GM21360 (cell line): ENCODE measurements at regions not wholly inside any gene's neighbourhood (a gene's known extent, or its start where the extent isn't known, plus 50 kb on each side); places are given as distances from the start of the nearest gene placed in this dataset.

Experiments used
- ATAC-seq: cut with Tn5 transposase; IDR thresholded peaks from one replicate; pipeline ENCODE4 v1.9.1; 2021; ENCODE audit warnings: mild to moderate bottlenecking, moderate library complexity; ENCODE audit not compliant: unreplicated experiment

DNA sequence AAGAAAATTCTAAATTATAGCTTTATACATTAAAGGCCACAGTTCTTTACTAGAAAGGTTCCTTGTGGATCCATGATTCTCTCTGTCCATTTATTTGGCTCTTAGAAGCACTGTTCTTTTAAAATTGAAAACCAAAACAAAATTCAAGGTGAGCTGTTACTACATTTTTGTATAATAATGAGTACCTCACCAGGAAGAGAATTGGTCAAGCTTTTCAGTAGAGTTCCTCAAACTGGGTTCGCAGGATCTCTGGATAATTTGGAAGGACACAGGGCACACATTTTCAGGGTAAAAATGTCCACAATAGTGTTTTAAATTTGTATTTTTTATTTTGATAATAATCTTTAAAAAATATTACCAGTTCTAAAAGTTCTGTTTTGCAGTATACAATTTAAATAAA, 93.0 kb downstream of the PPP1R3A start:
- no peak for ATAC-seq

DNA sequence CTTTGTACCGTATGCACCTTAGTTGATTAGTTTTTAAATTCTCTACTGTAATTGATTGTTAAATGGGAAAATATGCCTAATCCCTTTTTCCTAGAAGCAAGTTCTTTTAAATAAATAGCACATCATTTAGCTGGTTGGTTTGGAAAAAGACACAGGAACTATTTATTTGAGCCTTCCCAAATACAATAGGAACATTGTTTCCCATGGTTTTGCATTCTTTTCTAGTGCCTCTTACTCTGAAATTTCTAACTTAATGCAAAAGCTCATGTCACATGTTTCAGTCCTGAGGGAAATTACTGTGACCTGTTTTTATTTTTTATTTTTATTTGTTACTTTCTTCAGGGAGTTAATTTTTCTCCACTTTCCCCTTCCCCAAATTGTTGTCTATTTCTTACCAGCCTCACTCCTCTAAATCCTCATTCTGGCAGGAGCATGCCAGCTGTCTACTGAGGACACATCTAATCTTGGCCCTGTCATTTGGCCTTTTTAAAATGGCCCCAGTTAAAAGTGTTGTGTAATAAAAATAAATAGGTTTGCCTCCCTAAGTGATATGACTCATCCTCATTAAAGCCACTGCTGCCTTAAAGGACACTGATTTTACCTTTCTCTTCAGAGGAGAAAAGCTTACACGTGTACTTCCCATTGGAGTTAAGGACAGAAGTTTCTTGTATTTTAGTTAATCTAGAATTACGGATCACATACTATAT, 94.5 kb downstream of the PPP1R3A start:
- no peak for ATAC-seq

DNA sequence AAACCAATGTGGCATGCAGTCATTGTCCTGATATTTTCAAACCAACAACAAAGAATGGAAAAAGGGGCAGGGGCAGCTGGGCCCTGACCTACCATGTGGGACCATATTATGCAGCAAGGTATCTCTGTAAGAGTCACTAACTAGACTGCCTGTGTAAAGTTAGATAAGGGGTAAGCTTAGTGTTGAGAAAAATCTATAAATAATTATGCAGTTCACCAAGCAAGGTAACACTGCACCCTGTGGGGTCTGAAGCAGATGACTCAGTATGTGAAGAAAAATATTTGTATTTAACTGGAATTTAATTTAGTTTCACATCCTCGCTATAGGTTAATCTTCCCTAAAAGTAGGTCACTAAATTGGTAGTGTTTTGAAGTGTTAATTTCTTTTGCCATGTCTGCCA, 99.3 kb downstream of the PPP1R3A start:
- ATAC-seq: no peak

DNA sequence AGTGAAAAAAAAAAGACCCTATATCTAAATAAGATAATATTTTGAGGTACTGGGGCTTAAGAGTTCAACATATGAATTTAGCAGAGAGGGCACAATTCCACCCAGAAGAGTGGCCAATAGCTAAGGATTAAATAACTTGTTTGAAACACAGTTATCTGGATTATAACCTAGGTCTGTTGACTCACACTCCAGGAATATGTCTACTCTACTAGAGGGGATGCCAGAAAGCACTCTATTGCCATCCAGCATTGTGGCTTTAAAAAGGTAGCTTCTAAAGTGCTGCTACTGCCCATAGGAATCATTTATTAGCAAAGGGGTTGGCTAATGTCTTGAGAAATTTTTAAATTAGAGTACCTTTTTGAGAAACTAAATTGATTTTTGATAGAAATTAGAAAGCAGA, 102.2 kb downstream of the PPP1R3A start:
- no peak for ATAC-seq

DNA sequence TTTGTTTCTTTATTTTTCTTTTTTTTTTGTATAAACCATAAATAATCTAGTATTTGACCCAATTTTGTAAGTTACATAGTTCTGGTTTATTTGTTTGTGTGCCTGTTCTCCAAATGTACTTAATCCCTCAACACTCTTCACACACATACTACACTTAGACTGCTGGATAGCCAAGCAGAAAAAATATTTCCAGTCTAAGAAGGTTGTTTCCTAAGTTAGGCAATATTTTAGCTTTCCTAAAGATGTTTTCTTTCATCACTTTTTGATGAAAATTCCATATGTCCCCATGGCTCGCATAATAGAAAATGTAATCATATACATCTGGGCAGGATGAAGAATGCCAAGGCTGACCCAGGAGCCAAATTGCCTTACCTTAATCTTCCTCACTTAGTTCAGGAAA, 105.3 kb downstream of the PPP1R3A start:
- ATAC-seq: no peak

DNA sequence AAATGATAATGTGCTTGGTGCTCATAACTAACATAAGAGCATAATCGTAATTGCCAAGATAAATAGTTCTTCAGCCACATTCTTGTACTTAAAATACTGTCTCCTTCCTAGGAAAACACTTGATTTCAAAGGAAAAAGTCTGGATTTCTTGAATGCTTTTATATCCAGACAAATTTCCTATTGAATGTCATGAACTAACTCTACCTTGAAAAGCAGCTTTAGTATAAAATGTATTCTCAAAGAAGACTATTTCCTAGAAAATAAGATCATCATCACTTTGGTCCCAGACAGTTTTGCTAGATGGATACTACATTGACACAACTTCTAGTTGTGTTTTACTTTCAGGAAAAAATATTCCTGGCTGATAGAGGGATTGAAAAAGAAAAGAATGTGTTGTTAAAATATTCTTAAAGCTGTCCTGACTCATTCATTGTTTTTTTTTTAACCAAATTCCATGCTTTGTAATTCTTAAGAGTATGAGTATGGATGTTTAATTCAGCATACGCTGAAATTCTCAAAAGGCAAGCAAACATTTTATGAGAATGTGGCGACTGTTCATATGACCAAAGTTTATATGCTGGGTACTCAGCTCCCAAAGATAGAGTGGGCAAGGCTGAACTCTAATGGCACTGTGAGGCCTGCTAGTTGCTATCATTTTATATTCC, 106.1 kb downstream of the PPP1R3A start:
- no peak for ATAC-seq

DNA sequence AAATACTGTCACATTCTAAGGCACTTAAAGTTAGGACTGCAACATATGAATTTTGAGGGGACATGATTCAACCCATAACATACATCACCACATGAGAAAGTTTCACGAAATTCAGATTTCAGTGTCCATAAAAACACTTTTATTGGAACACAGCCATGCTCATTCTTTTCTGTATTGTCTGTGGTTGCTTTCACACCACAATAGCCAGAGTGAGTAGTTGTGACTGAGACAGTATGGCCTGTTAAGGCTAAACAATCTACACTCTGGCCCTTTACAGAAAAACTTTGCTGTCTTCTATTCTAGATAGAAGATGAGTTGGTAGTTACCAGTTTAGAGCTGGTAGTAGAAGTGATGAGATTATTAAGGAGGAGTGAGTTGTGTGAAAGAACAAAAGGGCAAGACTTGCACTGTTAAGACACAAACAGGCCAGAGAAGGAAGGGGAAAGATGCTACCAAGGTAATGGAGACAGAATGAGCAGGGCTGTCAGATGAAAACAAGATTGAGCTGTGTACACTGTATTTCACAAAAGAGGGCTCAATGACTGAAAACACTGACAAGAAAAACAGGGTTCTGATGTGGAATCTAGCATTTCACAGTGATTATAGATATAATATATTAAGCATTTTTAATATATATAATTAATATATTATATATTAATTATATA, 108.6 kb downstream of the PPP1R3A start:
- ATAC-seq: no peak

DNA sequence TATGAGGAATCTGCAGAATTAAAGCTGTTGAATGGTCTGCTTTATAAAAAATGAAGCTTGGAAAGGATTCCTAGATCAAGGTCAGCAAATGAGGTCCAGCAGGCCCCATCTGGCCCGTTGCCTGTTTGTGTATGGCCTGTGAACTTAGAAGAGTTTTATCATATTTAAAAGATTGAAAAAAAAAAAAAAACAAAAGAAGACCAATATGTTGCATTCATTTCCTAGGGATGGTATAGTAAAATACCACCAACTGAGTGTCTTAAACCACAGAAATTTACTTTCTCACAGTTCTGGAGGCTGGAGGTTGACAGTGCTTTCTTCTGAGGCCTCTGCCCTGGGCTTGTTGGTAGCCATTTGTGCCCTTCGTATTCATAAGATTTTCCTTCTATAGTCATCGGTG, 109.2 kb downstream of the PPP1R3A start:
- ATAC-seq: no peak

DNA sequence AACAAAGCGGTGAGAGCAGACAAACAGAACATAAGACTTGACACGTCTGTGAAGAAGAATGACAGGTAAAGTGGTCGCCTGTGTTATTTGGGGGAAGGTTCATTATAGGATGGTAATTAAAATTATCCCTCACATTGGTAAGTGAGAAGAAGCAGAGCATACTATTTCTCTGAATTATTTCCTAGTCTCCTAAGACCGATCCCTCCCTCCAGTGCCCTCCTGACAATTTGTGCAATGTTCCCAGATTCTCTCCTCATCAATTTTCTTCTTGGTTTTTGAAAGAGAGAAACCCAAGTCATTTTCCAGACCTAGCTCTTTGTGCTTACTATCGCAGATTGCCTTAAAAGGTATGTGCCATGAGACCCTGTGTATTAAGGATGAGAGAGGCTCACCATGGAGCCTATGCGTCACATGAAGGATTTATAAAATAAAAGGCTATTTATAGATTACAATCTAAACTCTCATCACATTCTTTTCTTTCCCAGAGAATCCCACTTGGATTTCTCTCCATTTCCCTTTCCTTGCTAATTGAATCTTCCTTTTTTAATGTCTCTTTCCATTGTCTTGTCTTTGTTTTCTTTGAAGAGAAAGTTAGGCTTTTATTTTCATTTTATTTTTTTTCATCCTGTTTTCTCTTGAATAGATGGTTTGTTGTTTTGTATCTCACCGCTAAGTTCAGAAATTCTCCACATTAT, 112.0 kb downstream of the PPP1R3A start:
- no peak for ATAC-seq

DNA sequence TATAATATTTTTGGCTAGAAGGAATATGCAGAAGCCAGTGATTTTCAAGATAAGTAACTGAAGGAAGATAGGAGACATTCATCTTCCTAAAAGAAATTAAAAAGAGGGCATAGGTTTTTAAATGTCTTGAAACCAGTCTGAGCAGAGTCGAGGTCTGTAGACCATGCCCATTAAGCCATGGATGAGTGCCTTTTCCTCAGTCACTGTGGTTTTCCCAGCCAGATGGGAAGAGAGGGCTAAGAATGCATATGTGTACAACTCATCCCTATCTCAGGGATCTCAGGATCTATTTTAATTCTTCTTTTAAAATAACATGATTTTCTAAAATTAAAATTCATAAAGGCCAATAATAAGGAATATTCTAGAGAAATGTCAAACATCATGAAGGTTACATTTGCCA, 112.8 kb downstream of the PPP1R3A start:
- no peak for ATAC-seq

DNA sequence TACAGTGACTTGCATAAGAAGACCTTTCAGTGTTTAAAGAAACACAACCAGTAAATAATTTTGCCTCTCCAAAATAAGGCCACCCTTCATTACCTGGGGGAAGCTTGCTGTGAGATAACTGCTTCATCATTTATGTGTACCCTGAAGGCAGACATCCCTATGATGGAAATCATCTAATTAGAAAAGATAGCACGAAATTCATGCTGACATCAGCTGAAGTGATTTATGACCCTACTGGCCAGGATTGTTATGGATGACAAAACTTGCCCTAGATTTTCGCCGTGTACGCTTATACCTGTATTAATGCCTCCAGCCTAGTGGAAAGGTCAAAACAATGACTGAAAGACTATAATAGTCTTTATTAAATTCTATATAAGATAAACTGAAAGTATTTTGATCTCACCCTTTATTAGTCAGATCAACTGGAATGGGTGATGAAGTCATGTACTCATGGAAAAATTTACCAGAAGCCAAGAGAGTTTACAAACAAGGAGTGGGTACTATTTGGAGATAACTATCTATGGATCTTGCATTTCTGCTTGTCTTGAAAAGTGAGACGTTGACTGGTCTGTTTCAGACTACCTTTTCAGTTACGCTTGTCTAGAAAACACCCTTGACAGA, 114.2 kb downstream of the PPP1R3A start:
- ATAC-seq: no peak

DNA sequence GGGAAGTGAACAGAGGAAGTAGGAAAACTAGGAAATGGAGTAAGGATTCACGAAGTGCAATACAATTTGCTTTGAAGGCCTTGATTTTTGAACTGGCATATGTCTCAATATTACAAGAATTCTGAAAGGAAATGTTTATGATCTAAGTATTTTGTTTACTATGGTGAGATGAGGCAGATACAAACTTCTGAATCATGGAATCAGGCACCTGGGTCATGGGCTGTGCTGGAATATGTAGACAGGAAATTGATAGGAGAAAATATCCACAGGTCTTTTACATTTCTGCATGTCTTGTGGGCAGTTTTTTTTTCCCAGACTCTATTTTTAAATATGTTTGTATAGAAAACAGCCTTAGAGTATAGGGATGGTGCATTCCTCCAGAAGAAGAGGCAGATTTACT, 117.1 kb downstream of the PPP1R3A start:
- ATAC-seq: no peak

DNA sequence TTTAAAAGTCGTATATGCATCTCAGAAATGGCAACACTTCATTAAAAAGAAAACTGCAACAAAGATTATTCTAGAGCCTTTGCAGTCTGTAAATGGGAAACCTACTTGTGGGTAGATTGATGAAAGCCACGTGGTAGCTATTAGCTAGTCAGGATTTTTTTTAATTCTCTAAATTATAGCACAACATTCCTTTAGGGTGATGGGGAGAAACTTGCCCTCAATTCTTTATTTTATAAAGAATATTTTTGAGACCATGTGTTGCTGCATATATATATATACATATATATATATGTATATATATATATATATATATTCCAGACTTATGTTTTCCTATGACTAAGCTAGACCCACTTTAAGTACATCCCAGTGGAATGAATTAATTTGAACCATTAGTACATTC, 118.0 kb downstream of the PPP1R3A start:
- no peak for ATAC-seq

DNA sequence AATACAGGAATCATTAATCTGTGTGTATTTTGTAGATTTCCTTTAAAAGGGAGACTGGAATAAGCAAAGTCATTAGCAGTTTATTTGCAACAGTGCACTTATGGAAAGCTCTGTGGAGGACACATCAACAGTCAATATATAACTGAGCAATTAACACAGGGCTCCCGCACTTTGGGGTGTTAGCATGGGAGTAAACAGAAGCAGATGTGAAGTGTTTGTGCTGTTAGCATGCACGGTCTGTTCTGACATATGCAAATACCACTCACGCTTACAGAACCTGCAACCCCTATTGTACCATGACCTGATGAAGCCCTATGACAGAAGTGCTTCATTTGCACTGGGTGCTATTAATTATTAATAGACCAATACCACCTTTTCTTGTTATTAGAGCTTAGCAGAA, 118.9 kb downstream of the PPP1R3A start:
- no peak for ATAC-seq

DNA sequence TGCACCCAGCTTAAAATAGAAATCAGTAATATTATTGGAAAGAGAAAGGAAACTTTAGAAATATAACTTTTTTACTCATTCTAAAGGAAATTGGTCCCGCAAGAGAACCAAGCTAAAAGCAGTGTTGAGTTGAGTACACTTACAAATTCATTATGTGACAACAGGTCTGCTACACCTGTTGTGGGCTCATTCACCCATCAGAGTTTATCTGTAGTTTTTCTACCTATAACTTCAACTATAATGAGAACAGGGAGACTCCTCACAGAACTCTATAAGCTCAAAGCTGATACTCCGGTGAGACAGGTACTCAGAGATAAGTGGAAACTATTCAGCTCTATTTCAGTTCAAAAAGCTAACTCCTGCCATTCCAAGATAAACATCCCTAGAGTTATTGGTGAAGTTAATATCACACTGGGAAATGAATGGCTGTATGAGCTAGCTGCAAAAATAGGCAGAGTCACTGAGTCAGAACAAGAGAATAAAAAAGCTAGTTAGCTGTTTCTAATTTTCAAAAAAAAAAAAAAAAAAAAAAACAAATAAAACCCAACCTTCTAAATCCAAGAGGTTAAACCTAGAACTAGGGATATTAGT, 121.3 kb downstream of the PPP1R3A start:
- ATAC-seq: no peak

DNA sequence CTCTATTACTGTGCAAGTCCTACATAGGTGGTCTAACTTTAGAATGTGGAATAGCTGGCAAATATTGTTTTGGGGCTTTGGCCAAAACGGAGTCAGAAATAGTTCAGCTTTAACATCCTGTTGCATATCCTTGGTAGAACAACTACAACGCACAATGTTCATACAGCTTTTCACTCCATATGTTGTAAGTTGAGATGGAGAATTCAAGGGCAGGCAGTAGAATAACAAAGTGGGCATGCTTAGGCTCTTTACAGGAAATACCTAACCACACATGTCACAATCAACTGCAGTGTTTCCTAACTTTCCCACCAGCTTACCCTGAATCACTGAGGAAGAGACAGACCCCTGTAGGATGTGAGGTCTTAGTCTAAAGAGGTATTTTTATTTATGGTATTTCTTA, 122.3 kb downstream of the PPP1R3A start:
- no peak for ATAC-seq

DNA sequence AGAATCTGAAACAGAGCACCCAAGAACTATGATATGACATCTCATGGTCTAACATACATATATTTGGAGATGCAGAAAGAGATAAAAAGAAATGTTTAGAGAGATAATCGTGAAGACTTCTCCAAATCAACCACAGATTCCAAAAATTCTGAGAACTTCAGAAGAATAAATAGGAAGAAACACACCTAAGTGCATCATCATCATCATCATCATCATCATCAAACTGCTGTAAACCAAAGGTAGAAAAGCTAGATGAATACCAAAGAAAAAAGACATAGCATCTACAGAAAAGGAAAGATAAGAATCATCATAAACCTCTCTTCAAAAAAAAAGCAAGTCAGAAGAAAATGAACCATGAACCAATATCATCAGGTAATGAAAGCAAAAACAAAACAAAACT, 124.2 kb downstream of the PPP1R3A start:
- ATAC-seq: no peak

DNA sequence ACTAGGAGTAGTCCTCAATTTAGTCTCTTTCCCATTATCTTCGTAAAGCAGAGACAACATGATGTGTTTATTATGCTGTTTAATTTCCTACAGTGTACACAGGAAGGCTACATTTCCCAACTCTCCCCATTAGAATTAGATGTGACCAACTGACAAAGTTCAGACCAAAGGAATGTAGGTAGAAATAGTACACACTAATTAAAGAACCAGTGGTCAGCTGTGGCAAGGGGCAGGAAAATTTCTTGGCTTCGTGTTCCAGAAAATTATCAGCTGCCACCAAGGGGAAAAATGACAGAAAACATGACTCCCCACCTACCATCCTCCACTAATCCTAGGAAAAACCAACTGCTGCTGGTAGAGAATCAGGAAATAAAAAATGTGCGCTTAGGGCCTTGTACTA, 125.6 kb downstream of the PPP1R3A start:
- ATAC-seq: no peak

DNA sequence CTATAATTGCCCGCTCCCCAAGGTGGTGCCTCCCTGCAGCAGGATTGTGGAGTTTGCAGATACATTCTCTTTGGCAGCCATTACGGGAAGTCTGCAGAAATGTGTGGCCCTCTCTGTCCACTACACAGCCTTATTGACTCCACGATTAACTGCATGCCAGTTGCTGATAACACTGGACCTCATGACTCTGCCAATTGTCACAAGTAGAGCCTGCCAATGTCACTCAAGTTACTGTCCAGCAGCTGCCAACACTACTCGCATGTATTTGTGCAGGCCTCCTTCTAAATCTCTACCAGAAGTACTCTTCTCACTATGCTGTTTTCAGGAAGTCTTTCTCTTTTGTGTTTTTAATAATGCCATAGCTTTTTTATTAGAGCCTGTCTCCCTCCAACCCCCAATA, 128.8 kb downstream of the PPP1R3A start:
- ATAC-seq: no peak

DNA sequence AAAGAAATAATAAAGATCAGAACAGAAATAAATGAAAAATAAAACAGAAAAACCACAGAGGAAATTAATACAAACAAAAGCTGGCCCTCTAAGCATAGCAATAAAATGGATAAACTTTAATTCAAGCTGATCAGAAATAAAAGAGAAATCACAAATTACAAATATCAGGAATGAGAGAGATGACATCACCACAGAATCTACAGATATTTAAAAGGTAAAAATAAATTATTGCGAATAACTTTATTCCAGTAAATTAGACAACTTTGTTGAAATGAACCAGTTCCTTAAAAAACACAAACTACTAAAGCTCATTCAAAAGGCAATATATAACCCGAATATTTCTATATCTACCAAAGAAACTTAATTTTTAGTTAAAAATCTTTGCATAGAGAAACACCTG, 131.7 kb downstream of the PPP1R3A start:
- no peak for ATAC-seq

DNA sequence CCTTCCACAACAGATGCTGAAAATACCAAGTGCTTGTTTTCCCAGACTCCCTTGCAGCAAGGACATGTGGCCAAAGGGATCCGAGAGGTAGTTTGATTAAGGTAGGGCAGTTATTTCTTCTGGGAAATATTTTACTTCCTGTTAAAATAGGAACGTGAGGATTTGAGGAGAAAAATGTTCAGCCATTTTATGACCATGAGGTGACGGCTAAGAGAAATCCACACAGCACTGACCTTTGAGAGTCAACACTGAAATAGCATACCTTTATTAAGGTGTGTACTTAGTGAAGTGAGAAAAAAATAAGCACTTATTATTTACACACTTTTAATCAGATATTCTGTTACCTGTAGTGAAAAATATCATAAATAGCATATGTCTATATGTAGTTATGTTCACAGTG, 133.9 kb downstream of the PPP1R3A start:
- ATAC-seq: no peak
